H54 (cell line): ENCODE measurements at regions not wholly inside any gene's neighbourhood (a gene's known extent, or its start where the extent isn't known, plus 50 kb on each side); places are given as distances from the start of the nearest gene placed in this dataset.
"Not testable (repeated sequence)": the region's sequence is repeated elsewhere in the genome, so short reads cannot be mapped to it uniquely, and the experiment has no call there.

Experiments
- DNase-seq: peaks from one replicate; pipeline ENCODE4 v3.0.0; 2011; ENCODE audit warnings: low spot score, mixed read lengths; ENCODE audit not compliant: insufficient read length
- FAIRE-seq: peaks from 3 replicates; lab custom pipeline; 2011; peaks lifted over from hg19 to GRCh38; lab: Jason Lieb, UNC
- POLR2A ChIP-seq: IDR thresholded peaks from 2 replicates; pipeline ENCODE4 v1.6.1; 2011; ENCODE audit warnings: low read depth, mild to moderate bottlenecking, low read length

DNA sequence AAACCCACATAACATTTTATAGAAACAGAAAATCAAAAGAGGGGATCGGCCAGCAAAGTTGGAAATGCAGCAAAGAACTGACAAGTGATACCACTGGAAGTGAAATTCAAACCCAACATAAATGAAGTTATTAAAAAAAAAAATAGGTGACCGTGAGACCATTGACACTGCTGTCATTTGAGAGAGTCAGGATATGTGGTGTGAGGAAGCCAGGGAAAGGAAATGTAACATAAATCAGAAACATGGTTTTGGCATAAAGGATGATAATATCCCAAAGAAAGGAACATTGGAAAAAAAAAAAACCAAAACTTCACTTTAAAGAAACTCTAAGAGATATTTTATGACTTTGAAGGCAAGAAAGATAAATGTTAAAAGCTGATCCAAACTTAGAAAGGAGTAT, 312.4 kb upstream of the PIK3R1 start:
- TF ChIP-seq POLR2A = no peak
- no peak for FAIRE-seq

DNA sequence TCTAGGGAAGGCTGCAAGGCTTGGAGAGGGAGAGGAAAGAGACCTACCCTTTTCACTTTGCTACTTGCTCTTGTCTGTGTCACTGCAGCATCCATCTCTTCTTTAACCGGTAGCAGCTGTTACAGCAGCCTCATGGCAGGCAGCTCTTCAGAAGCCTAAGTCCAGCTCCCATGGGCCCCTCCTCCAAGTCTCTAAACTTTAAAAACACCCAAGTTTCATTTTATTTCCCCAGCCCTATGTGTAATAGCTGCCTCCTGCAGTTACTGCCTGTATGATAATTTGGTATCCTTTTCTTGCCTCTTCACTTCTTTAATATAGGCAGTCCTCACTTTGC, 313.1 kb upstream of the PIK3R1 start:
- TF ChIP-seq POLR2A = no peak
- no peak for FAIRE-seq

More for the DNA sequence above, 312.4 kb upstream of the PIK3R1 start:
- DNase-seq = no peak

DNA sequence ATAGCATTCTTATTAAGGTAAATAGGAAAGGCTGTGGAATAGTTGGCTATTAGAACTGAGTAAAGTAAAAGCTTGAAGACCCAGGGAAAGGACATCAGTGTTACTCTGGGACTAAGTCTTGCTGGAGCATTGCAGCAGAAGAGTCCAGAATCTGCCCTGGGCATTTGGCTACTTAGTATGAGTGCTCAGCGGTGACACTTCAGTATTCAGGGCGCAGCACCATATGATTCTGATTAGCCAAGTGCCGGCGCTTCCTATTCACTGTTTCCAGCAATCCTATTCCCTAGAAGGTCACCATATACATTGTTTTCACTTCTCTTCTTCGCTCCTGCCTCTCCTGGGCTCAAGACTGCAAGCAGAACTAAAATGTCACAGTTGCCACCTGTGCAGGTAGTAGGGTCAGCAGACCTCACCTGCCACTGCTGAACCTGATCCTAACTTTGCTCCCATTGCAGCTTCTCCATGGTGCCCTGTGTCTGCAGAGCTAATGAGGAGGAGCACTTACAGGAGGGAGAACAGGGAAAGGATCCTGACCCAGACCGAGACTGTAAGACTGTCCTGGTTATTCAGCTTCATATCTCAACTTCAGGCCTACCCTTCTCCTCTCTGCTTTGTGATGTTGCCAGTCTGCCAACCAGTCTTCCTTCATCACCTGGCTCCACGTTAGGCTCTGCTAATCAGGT, 313.6 kb upstream of the PIK3R1 start:
- DNase-seq (no peak), FAIRE-seq (no peak)
- TF ChIP-seq POLR2A = no peak

More for the DNA sequence above, 313.1 kb upstream of the PIK3R1 start:
- no peak for DNase-seq

DNA sequence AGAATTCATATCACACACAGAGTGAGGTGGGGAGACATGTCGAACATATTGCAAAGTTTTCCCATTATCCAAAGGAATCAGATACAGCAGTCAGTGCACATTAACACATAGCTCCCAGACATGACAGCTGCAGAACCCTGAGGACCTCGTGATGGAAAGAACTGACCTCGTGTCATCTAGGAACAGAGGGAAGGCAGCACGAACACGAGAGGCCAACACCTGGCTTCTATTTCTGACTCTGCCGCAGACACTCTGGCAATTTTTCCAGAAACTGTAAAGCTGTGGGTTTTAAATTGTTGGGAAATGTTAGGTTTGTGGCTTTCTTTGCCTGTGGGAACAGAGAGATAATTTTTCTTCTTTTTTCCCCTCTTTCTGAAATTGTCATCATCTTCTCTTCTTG, 315.0 kb upstream of the PIK3R1 start:
- FAIRE-seq (no peak), DNase-seq (no peak)
- TF ChIP-seq POLR2A = no peak

DNA sequence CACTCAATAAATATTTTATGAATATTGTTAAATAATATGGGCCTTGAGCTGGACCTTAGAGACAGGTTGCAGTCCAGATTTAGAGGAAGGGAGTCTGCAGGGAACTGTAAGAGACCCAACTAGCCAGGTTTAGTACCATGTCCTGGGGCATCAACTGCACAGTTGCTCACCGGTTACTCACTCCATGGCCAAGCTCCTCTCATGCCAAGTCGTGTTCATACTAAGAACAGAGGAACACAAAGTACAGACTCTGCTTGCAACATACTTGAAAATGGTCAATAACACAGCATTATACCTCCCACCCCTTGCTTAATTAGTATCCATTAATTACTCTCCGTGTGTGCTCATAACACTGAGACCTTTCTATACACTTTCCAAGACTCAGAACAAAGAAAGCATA, 317.6 kb upstream of the PIK3R1 start:
- TF ChIP-seq POLR2A = no peak
- DNase-seq = no peak
- no peak for FAIRE-seq

DNA sequence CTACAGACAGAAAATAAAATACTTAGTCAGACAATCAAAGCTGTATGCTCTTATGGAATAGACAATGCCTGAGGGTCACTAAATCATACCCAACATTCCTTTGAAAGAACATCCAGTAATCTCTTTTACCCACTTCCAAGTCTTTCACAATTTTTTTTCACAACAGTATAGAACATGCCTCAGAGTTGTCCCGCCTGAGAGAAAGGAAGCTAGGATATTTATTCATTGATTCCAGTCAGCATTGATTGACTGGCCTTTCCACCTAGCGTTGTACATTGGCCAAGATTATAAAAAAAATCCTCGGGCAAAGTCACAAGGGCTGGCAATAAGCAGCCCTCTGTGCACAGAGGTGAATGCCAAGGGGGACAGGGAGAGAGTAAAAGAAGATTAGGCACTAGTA, 318.1 kb upstream of the PIK3R1 start:
- FAIRE-seq (no peak), DNase-seq (no peak)
- TF ChIP-seq POLR2A = no peak

DNA sequence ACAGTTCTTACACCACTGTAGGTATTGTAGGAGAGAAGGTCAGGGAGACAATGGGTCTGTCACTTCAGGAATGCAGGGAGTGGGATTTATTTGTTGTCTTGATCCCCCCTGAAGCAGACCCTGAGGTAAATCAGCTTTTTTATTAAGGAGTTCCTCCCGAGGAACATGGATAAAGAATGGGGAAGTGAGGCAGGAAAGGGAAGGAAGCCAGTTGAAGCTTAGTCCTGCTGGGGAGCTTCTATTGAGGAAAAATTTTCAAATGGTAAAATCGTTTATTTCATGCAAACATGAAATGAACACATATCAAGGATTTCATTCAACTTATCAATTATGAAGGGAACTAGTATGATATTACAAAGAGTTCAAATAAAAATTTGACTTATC, 318.6 kb upstream of the PIK3R1 start:
- FAIRE-seq (no peak), DNase-seq (no peak)
- TF ChIP-seq POLR2A = no peak

DNA sequence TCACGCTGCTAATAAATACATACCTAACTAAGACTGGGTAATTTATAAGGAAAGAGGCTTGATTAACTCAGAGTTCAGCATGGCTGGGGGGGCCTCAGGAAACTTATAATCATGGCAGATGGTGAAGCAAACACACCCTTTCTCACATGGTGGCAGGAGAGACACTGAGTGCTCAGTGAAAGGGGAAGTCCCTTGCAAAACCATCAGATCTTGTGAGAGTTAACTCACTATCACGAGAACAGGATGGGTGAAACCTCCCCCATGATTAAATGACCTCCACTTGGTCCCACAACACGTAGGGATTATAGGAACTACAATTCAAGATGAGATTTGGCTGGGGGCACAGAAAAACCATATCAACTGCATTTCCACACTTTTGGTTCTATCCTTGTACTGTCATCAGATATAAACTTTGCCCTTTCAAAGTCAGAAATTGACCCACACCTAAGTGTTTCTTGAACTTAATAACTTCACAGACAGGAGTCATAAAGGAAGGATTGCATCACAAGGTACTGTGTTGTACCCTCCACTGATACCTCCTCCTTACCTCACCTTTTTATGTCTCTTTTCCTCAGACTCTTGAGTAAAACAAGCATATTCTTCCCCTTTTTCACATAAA, 319.1 kb upstream of the PIK3R1 start:
- TF ChIP-seq POLR2A = no peak
- DNase-seq (no peak), FAIRE-seq (no peak)

DNA sequence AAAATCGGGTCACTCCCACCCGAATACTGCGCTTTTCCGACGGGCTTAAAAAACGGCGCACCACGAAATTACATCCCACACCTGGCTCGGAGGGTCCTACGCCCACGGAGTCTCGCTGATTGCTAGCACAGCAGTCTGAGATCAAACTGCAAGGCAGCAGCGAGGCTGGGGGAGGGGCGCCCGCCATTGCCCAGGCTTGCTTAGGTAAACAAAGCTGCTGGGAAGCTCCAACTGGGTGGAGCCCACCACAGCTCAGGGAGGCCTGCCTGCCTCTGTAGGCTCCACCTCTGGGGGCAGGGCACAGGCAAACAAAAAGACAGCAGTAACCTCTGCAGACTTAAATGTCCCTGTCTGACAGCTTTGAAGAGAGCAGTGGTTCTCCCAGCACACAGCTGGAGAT, 325.7 kb upstream of the PIK3R1 start:
- not testable (repeated sequence) for FAIRE-seq, DNase-seq

DNA sequence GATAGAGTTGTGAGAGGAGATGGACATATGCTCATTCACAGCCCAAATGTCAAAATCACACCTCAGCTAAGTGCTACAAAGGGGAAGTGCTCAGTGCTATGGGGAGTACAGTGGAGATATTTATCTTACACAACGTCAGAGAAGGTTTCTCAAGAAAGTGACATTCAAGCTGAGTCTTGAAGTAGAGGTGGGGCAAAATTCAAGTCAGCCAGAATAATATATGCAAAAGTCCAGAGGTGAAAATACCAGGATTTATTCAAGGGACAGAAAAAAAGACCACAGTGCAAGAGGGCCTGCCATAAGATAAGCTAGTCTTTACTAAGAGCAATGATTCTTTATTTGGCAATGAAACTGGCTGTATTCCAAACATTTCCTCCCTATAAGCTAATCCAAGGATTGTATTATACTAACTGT, 327.8 kb upstream of the PIK3R1 start:
- no peak for TF ChIP-seq POLR2A
- no peak for DNase-seq
- no peak for FAIRE-seq

DNA sequence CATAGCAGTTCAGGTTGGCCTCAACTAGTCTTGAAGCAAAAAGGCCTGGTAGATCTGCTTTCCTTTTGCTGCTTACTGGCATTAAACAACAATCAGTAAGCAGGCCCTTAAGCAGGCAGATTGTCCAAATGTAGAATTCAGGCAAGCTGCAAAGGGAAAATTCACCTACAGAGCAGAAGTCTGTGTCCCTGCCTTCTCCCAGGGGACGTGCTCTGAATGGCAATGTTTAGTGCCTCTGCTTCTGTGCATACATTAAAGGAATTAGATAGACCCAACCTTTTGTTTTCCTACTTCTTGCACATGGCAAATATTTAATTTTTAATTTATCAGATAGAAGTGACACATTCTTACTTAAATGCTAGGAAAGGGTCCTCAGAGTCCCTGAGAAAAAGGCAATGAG, 328.8 kb upstream of the PIK3R1 start:
- no peak for FAIRE-seq
- DNase-seq = no peak
- no peak for TF ChIP-seq POLR2A

DNA sequence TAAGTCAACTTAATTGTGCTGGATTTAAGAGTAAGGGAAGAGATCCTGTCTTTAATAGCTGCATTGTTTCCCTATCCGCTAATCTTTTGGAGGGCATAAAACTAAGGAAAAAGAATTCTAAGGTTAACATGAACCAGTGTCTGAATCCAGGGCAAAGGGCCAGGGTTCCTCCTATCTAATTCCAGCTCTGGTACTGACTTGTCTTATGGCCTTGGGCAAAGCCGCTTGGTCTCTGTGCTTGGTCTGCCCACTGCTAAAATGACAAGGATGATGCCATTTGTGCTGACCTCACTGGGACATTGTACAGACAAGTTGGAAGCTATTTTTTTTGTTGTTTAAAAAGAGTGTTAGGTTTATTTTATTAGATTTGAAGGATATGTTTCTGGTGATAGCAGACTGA, 334.7 kb upstream of the PIK3R1 start:
- TF ChIP-seq POLR2A = no peak
- DNase-seq = no peak
- FAIRE-seq = no peak

DNA sequence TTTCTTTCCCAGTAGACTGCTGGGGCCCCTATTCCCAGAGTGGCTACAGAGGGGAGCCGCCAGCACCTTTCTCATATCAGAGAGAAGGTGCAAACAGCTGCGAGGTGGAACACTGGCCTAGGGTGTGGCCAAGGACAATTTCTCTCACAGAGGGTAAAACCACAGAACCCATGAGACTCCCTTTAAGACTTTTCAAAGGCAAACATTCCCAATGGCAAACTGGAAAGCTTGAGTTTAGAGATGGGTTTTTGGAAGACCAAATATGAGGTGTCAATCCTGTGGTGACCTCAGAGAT, 335.1 kb upstream of the PIK3R1 start:
- no peak for DNase-seq
- FAIRE-seq = no peak

DNA sequence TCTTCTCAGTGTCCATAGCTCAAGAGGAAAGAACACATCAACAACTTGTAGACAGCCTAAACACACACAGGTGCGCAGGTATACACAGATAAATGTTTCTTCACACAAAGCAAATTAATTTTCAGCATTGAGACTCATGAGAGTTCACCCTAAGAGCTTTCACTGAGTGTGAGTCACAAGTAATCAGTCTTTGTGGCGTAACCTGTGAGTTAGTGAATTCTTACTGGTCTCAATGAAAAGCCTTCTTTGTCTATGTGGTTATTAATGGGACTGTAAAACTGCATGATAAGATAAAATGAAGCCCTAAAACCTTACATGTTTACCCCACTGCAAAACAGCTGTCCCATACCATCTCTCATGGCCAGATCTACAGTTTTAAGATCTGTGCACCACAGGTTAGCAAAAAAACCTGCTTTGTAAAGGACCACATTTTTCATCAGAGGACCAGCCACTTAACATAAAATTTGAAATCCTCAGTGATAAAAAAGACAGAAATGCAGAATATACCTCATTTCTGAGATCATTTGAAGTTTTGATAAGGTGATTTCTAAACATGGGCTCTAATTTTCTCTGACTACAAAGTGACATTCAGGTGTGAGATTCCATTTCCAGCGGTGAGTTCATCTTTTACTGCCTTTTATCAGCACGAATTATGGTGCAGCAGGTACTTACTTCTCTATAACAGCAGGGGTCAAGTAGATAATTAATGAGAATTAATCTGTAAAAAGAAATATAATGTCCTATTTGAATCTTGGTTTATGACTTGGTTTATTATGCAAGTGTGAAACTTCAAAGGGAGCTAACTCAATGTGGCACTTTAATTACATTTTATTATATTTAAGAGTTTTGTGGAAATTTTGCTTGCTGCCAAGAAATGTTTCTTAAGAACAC, 335.7 kb upstream of the PIK3R1 start:
- no peak for FAIRE-seq
- no peak for TF ChIP-seq POLR2A
- DNase-seq = no peak

More for the DNA sequence above, 335.1 kb upstream of the PIK3R1 start:
- TF ChIP-seq POLR2A = no peak
